IPS-15b (cell line): ENCODE measurements at regions not wholly inside any gene's neighbourhood (a gene's known extent, or its start where the extent isn't known, plus 50 kb on each side); places are given as distances from the start of the nearest gene placed in this dataset.
"Not testable (repeated sequence)": the region's sequence is repeated elsewhere in the genome, so short reads cannot be mapped to it uniquely, and the experiment has no call there.

Source experiments
- H3K27me3 ChIP-seq: one replicate; pipeline ENCODE4 v1.6.1; 2013; ENCODE audit warnings: low read length; ENCODE audit not compliant: control insufficient read depth, insufficient read depth
- H3K36me3 ChIP-seq: one replicate; pipeline ENCODE4 v1.6.1; 2013; ENCODE audit warnings: low read length; ENCODE audit not compliant: control insufficient read depth, insufficient read depth
- H3K4me1 ChIP-seq: one replicate; pipeline ENCODE4 v1.6.1; 2013; ENCODE audit warnings: mild to moderate bottlenecking, low read length; ENCODE audit not compliant: control insufficient read depth, insufficient read depth
- H3K4me3 ChIP-seq: one replicate; pipeline ENCODE4 v1.5.1; 2013; ENCODE audit warnings: low read depth, low read length
- H3K9ac ChIP-seq: one replicate; pipeline ENCODE4 v1.6.1; 2013; ENCODE audit warnings: low read depth, mild to moderate bottlenecking, low read length
- H3K9me3 ChIP-seq: one replicate; pipeline ENCODE4 v1.6.1; 2013; ENCODE audit warnings: mild to moderate bottlenecking, low read length; ENCODE audit not compliant: control insufficient read depth, insufficient read depth

DNA sequence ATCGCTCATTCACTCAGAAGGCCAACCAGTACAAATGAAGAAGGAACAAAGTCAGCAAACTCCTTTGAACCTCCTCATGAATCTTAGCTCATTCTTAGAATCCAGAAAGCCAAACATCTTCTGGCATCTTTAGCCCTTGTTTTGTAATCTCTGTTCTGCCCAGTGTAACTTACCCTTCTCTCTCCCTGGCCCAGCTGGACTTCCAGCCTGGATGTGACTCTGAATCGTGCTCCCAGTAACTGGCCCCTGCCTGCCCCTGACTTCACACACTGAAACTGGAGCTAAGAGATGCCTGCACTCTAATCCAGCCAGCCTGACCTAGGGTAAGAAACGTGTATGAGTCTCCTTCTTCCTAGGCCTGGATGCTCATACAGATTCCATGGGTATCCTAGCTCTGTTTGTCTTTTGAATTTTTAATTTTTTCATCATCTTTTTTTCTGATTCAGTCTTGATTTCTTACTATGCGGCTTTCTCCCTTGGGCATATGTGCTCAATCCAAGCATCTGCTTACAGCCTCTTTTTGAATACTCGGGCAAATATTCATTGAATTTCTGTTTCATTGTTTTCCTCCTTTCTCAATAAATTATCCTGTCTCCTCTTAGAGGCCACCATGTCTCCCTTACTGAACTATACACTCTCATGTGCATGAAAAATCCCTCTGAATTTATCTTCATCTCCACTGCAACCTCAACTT, 845.6 kb upstream of the AUTS2 start:
- Histone ChIP-seq H3K36me3 (no peaks in the 10 kb centered on the region), H3K4me3 (no peak overlapping the region), H3K27me3 (no peaks in the 10 kb centered on the region), H3K9me3 (no peaks in the 10 kb centered on the region), H3K4me1 (no peaks in the 10 kb centered on the region), H3K9ac (no peak overlapping the region)

DNA sequence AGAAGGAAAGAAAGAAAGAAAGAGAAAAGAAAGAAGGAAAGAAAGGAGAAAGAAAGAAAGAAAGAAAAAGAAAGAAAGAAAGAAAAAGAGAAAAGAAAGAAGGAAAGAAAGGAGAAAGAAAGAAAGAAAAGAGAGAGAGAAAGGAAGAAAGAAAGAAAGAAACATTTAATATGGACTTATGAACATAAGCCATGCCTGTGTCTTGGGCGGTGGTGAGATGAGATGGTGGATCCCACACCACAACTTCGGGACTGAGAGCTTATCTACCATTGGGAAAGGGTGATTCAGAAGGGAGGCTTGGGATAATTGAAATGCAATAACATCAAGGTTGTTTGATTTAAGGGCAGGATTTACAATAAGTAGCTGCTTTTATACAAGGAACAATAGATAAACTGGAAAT, 843.9 kb upstream of the AUTS2 start:
- Histone ChIP-seq H3K4me3 (no peak overlapping the region), H3K4me1 (no peaks in the 10 kb centered on the region), H3K9ac (no peak overlapping the region), H3K36me3 (no peaks in the 10 kb centered on the region), H3K27me3 (no peaks in the 10 kb centered on the region), H3K9me3 (no peaks in the 10 kb centered on the region)

DNA sequence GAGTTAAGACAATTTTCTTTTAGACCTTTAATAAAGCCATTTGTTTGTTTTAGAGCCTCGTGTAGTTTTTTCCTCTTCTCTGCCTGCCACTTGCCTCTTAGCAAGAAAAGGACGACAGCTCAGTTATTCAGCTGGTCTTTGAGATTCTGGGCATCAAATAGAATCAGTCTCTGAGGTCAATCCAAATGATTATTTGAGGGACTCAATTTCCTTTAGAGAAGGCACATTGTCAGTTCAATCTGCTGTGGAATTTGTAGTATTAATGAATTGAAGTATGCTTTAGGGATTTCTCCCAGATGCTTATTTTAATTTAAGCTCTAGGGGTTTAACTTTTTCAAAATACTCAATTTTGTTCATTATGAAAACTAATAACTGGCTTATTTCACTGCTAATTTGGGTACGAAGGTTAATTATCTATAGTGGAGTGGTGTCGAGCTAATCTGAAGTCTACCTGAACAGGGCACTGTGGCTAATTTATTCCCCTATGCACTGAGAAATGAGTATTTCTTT, 841.2 kb upstream of the AUTS2 start:
- H3K4me1 ChIP-seq: no peaks in the 10 kb centered on the region
- peaks cover 6% of the 10 kb centered on the region for H3K9me3 ChIP-seq
- H3K27me3 ChIP-seq: no peaks in the 10 kb centered on the region
- H3K4me3 ChIP-seq: no peak overlapping the region
- H3K36me3 ChIP-seq: no peaks in the 10 kb centered on the region
- no peak overlapping the region for H3K9ac ChIP-seq

DNA sequence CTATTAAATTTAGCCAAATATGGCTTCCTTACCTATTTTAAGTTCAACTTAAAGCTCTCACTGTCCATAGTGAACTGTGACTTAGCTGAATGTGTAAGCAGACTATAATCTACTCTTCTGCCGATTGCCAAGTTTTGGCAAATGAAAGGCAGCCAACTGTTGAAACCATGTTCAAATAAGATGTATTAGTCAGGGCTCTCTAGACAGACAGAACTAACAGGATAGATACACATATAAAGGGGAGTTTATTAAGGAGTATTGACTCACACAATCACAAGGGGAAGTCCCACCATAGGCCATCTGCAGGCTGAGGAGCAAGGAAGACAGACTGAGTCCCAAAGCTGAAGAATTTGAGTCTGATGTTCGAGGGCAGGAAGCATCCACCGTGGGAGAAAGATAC, 837.7 kb upstream of the AUTS2 start:
- H3K9me3 ChIP-seq: peaks cover 14% of the 10 kb centered on the region
- H3K27me3 ChIP-seq: no peaks in the 10 kb centered on the region
- no peaks in the 10 kb centered on the region for H3K4me1 ChIP-seq
- H3K36me3 ChIP-seq: no peaks in the 10 kb centered on the region
- no peak overlapping the region for H3K9ac ChIP-seq
- H3K4me3 ChIP-seq: no peak overlapping the region

DNA sequence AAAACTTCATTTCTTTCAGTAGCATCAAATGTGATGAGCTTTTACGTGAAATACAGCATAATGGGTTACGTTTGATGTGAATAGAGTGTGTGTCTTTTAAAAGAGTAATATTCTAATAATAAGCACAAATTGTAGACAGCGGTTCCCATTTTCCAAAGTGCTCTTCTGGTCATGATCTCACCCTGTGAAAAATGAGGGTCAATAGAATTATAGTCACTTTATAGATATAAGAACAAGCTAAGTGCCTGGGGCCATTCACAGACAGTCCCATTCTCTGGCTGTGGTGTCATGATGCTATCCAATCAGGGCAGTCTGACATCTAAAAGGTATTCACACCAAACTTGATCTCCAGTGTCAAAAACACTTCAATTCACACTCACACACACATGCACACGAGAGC, 830.8 kb upstream of the AUTS2 start:
- H3K9me3 ChIP-seq: peaks cover 4% of the 10 kb centered on the region
- no peaks in the 10 kb centered on the region for H3K27me3 ChIP-seq
- H3K9ac ChIP-seq: no peak overlapping the region
- no peaks in the 10 kb centered on the region for H3K36me3 ChIP-seq
- H3K4me3 ChIP-seq: no peak overlapping the region
- no peaks in the 10 kb centered on the region for H3K4me1 ChIP-seq

DNA sequence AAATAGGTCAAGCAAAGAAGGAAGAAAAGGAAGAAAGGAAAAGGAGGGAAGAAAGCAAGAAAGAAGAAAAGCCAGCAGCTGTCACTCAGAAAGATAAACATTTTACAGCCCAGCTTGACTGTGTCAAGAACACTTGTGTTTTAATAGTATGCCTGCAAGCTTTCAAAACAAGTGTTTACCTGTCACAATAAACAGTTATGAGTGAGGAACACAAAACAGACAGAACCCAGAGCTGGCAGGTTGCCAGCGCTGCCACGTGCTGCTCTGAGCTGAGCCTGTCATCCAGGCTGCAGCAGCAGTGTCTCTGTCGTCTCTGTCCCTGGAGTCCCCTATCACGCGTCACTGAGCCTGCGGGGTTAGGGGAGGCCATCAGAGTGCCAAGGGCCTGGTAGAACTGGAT, 827.6 kb upstream of the AUTS2 start:
- Histone ChIP-seq H3K4me3 (no peak overlapping the region), H3K9me3 (no peaks in the 10 kb centered on the region), H3K4me1 (no peaks in the 10 kb centered on the region), H3K27me3 (no peaks in the 10 kb centered on the region), H3K9ac (no peak overlapping the region), H3K36me3 (no peaks in the 10 kb centered on the region)

DNA sequence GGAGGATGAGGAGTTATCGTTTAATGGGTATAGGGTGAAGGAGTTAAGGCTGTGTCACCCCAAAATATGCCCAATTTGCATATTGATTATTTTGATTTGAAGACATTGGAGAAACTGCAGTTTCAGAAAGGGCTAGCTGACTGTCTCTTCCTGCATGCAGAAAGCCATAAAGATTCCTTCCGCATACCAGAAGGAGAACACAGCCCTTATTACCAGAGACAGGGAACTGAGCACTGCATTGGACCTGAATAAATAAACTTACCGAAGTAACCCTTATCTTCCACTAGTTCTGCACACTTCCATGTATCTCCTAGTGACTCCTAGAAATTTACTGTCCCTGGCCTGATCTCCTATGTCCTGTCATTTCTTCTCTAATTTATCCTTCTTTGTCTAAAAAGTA, 821.9 kb upstream of the AUTS2 start:
- Histone ChIP-seq H3K36me3 (no peaks in the 10 kb centered on the region), H3K4me3 (no peak overlapping the region), H3K4me1 (no peaks in the 10 kb centered on the region), H3K9me3 (no peaks in the 10 kb centered on the region), H3K9ac (no peak overlapping the region), H3K27me3 (no peaks in the 10 kb centered on the region)

DNA sequence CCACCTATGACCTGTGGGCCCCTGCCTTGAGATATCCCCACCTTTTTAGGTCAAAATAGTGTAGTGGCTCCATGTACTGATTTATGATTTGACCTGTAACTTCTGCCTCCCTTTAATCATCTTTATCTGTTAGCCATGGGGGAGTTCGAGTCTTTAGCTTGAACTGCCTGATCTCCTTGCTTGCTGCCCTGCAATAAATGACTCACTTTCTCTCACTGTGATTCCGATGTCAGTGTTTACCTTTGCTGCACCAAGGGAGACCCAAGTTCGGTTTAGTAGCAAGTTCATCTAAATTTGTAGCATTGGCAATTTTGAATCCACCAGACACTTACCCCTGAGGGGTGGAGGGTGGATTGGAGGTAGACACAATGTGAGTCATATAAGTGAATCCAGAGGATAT, 814.6 kb upstream of the AUTS2 start:
- Histone ChIP-seq H3K9me3 (no peaks in the 10 kb centered on the region), H3K27me3 (no peaks in the 10 kb centered on the region), H3K9ac (no peak overlapping the region), H3K4me3 (no peak overlapping the region), H3K4me1 (peaks cover 2% of the 10 kb centered on the region), H3K36me3 (no peaks in the 10 kb centered on the region)

DNA sequence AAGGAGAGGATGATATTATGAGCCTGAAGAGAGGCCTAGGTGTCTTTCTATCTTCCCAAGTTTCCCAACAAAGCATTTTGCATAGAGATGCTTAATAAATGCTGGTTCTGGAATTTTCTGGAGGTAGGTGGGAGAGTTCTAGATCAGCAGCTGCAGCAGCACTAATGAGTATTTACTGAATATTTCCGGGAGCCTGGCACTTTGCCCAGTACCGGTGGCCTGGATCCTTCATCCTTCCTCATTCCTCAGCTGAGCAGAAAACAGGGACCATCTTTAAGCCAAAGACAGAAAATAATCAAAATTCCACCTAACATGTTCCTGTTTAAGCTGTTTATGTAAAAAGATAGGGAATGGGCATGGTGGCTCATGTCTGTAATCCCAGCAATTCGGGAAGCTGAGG, 813.2 kb upstream of the AUTS2 start:
- Histone ChIP-seq H3K9ac (no peak overlapping the region), H3K9me3 (no peaks in the 10 kb centered on the region), H3K4me3 (no peak overlapping the region), H3K36me3 (no peaks in the 10 kb centered on the region), H3K4me1 (peaks cover 2% of the 10 kb centered on the region), H3K27me3 (no peaks in the 10 kb centered on the region)

DNA sequence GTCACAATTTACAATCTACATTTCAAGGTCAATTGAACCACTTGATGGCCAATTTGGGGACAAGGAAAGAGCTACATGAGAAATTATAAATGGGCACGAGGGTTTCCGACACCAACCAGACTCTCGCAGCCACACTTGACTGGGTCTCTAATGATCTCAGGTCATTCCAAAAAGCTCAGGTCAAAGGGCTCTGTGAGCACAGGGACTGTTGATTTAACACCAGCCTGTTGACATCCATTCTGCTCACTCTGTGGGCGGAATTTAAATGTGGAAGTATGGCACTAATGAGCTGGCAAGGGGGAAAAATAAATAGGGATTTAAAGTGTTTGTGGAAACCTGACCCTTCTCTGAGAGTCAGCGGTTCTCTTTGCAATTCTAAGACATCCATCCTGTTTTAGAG, 810.7 kb upstream of the AUTS2 start:
- Histone ChIP-seq H3K27me3 (no peaks in the 10 kb centered on the region), H3K36me3 (no peaks in the 10 kb centered on the region), H3K4me3 (no peak overlapping the region), H3K9ac (no peak overlapping the region), H3K4me1 (peaks cover 2% of the 10 kb centered on the region), H3K9me3 (no peaks in the 10 kb centered on the region)

DNA sequence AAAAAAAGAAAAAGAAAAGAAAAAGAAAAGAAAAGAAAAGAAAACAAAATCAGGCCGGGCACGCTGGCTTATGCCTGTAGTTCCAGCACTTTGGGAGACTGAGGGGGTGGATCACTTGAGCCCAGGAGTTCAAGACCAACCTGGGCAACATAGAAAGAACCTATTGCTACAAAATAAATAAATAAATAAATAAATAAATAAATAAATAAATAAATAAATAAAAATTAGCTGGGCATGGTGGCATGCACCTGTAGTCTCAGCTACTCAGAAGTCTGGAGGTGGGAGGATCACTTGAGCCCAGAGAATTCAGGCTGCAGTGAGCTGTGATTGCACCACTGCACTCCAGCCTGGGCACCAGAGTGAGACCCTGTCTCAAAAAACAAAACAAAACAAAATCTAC, 809.7 kb upstream of the AUTS2 start:
- H3K4me3 ChIP-seq, H3K36me3 ChIP-seq, H3K9me3 ChIP-seq, H3K4me1 ChIP-seq, H3K9ac ChIP-seq, H3K27me3 ChIP-seq: not testable (repeated sequence)

DNA sequence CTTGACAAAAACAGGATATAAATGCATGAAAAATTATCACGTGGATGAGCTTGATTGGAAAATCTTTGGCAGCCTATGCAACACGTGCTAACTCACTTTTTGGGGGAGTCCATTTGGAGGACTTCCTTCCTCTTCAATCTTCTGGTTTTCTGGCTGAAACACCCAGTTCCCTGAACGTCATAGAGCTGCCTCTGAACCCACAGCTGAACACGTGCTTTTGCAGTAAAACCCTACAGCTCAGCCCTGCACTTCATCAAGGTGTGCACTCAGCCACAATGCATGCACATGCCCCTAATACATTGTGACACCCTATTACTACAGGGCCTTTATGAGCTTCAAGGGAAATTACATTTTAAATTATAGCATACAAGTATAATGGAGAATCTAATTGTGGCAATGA, 808.7 kb upstream of the AUTS2 start:
- H3K27me3 ChIP-seq: no peaks in the 10 kb centered on the region
- H3K9ac ChIP-seq: no peak overlapping the region
- no peaks in the 10 kb centered on the region for H3K4me1 ChIP-seq
- no peak overlapping the region for H3K4me3 ChIP-seq
- H3K9me3 ChIP-seq: no peaks in the 10 kb centered on the region
- H3K36me3 ChIP-seq: no peaks in the 10 kb centered on the region
